HG02885 (cell line): ENCODE measurements at regions not wholly inside any gene's neighbourhood (a gene's known extent, or its start where the extent isn't known, plus 50 kb on each side); places are given as distances from the start of the nearest gene placed in this dataset.
"Not testable (repeated sequence)": the region's sequence is repeated elsewhere in the genome, so short reads cannot be mapped to it uniquely, and the experiment has no call there.

Experiments used
- ATAC-seq: cut with Tn5 transposase; IDR thresholded peaks from one replicate; pipeline ENCODE4 v1.9.1; 2021; ENCODE audit warnings: mild to moderate bottlenecking; ENCODE audit not compliant: unreplicated experiment, poor library complexity

- ATAC-seq, result no peak
Measured at GRCh38 chr3:6301626-6302025, 559.3 kb upstream of the GRM7 start.

- ATAC-seq, result no peak
Measured at GRCh38 chr3:6315906-6316305, 545.0 kb upstream of the GRM7 start.

GRCh38 chr3:6321999-6322398 is 538.9 kb upstream of the GRM7 start:
- no peak for ATAC-seq

GRCh38 chr3:6326771-6327170 is 534.1 kb upstream of the GRM7 start:
- no peak for ATAC-seq

GRCh38 chr3:6340980-6341325 is 520.0 kb upstream of the GRM7 start:
- ATAC-seq, result not testable (repeated sequence)

GRCh38 chr3:6351752-6352151 is 509.2 kb upstream of the GRM7 start:
- no peak for ATAC-seq

GRCh38 chr3:6354653-6355052 is 506.3 kb upstream of the GRM7 start:
- no peak for ATAC-seq

GRCh38 chr3:6362406-6362805 is 498.5 kb upstream of the GRM7 start:
- no peak for ATAC-seq

- ATAC-seq, result no peak
Measured at GRCh38 chr3:6367171-6367570, 493.7 kb upstream of the GRM7 start.

- no peak for ATAC-seq
Measured at GRCh38 chr3:6392123-6392522, 468.8 kb upstream of the GRM7 start.

- ATAC-seq, result no peak
Measured at GRCh38 chr3:6394944-6395343, 466.0 kb upstream of the GRM7 start.

- ATAC-seq, result no peak
Measured at GRCh38 chr3:6396631-6397030, 464.3 kb upstream of the GRM7 start.

- not testable (repeated sequence) for ATAC-seq
Measured at GRCh38 chr3:6402666-6403065, 458.2 kb upstream of the GRM7 start.

GRCh38 chr3:6406923-6407322 is 454.0 kb upstream of the GRM7 start:
- ATAC-seq, result not testable (repeated sequence)

GRCh38 chr3:6416049-6416661 is 444.8 kb upstream of the GRM7 start:
- no peak for ATAC-seq

- no peak for ATAC-seq
Measured at GRCh38 chr3:6417174-6417573, 443.7 kb upstream of the GRM7 start.

GRCh38 chr3:6418485-6418884 is 442.4 kb upstream of the GRM7 start:
- no peak for ATAC-seq

- no peak for ATAC-seq
Measured at GRCh38 chr3:6421666-6422445, 439.1 kb upstream of the GRM7 start.

GRCh38 chr3:6425289-6425820 is 435.6 kb upstream of the GRM7 start:
- ATAC-seq, result no peak

- ATAC-seq, result not testable (repeated sequence)
Measured at GRCh38 chr3:6428276-6428675, 432.6 kb upstream of the GRM7 start.

GRCh38 chr3:6435951-6436350 is 425.0 kb upstream of the GRM7 start:
- no peak for ATAC-seq

- no peak for ATAC-seq
Measured at GRCh38 chr3:6437631-6438030, 423.3 kb upstream of the GRM7 start.
